ENCODE measurements at regions not wholly inside any gene's neighbourhood (a gene's known extent, or its start where the extent isn't known, plus 50 kb on each side); places are given as distances from the start of the nearest gene placed in this dataset.

DNA sequence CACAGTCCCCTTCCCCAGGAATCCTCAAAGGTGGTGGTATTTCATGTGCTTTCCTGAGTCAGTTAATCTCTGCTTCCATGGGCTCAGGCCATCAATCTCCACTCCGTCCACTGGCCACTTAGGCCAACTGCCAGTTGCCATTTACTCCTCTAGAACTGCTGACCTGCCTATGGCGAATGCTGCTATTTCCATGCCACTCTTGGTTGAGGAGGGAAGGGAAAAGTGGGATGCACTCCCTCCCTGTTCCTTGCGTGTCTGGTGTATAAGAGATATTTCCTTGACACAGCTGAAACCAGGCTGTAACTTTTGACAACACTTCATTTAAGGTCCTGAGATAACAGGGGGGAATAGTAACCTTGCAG is 261.5 kb downstream of the MREG start:
- TF ChIP-seq POLR2A (IDR thresholded peaks at IDR 0.05) = no peak
- TF ChIP-seq, protein P1, sequence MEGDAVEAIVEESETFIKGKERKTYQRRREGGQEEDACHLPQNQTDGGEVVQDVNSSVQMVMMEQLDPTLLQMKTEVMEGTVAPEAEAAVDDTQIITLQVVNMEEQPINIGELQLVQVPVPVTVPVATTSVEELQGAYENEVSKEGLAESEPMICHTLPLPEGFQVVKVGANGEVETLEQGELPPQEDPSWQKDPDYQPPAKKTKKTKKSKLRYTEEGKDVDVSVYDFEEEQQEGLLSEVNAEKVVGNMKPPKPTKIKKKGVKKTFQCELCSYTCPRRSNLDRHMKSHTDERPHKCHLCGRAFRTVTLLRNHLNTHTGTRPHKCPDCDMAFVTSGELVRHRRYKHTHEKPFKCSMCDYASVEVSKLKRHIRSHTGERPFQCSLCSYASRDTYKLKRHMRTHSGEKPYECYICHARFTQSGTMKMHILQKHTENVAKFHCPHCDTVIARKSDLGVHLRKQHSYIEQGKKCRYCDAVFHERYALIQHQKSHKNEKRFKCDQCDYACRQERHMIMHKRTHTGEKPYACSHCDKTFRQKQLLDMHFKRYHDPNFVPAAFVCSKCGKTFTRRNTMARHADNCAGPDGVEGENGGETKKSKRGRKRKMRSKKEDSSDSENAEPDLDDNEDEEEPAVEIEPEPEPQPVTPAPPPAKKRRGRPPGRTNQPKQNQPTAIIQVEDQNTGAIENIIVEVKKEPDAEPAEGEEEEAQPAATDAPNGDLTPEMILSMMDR (IDR thresholded peaks at IDR 0.05) = no peak
